D341Med (cell line): ENCODE measurements at regions not wholly inside any gene's neighbourhood (a gene's known extent, or its start where the extent isn't known, plus 50 kb on each side); places are given as distances from the start of the nearest gene placed in this dataset.

ENCODE experiments used
- DNase-seq: peaks from one replicate; pipeline ENCODE4 v3.0.0; 2012; ENCODE audit warnings: low spot score

DNA sequence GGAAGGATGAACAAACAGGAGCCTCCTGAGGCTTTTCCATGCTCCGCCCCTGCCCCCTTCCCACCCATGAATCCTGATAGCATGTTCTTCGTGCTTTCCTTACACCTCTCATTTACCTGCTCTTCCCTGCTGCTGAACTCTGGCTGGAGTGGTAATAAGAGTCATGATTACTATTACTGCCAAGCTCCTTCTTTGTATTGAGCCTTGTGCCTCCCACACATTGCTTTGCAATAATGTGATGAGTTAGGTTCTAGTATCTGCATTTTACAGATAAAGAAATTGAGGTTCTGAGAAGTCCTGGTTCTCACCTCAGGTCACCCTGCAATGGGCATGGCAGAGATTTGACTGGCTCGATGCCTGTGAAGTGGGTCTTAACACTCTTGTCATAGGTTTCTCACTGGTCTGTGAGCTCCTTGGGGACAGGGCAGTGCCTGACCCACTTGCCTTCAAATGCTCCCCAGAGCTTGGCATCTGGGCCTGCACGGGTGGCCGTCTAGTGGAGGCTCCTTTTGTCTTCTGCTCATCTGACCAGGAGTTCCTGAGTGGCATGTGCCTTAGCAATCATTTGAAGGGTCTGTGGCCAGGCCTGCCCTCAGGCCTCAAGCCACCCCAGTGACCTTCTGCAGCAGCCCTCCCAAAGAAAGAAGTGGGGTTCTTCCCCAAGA lies 309.2 kb upstream of the ZMIZ1 start:
- no peak for DNase-seq

DNA sequence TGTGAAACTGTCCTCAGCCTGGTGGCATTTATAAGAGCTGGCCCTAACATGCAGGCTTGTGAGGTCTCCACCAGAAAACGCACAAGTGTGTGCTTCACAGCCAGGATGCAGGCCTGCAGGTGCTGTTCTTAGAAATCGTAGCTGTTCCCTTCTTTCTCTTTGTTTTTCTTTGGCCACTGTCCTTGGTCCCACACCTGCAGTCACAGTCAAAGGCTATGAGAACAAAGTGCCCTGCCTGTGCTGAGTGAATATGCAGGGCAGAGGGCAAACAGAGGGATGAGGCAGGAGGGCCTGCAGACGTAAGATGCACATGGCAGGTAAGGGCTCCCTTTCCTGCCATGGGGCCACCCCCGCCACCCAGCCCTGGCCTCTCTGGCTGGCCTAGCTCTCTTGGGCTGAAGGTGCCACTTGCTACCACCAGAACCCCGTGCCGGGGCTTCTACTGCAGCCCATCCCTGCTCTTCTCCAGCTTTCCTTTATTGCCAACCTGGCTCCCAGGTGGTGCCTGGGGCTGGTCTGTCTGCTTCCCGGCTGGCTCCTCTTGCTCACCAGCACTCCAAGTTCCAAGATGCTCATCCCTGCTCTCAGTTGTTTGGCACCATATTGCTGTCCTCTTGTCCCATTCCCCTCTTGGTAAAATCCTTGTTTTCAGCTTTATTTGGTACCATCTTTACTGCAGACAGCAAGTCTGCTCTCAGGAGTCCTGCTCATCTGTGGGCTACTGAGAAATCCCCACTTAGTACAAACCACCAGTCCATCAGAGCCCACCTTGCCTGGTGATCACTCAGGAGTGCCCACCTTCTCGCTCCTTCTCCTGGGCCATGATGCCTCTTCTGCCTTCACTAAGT lies 308.1 kb upstream of the ZMIZ1 start:
- no peak for DNase-seq

DNA sequence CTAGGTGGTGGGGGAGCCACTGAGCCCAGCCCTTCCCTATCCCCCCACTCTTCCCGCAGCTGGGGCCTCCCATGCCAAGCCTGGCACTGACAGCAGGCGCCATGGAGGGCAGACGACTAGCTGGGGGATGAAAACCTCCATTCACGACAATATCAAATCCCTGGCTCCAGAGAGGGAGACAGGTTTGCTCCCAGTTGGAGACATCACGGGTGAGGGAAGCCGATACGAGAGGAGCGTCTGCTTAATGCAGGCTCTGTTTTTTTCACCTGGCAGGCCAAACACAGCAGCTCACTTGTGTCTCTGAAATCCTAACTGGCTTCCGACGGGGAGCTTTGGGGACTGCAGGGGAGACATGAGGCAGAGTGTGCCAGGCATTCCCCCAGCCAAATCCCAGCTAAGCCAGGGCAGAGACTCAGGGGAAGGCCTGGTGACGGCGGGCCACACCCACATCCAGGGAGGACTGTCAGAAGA lies 307.4 kb upstream of the ZMIZ1 start:
- no peak for DNase-seq

DNA sequence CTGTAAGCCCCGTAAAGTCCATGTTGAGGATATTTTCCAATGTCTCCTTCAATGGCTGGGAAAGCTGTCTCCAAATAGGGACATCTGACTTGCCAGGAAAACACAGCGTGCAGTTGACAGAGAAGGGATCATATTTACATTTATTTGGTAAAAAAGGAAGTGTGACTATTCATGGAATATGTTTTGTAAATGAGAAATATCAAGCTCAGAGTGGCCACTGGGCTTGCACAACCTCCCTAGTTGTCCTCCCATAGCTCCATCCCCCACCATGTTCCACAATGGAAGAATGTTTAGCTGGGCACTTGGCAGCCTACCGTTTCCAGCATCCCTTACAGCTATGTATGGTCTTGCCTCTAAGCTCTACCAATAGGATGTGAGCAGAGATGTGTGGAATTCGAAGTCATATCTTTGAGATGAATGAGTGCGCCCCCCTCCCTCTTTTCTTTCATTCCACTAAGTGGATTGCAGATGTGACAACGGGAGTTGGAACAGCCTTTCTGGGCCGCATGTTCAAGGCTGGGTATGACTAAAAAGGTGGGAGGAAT lies 306.6 kb upstream of the ZMIZ1 start:
- DNase-seq, result no peak

DNA sequence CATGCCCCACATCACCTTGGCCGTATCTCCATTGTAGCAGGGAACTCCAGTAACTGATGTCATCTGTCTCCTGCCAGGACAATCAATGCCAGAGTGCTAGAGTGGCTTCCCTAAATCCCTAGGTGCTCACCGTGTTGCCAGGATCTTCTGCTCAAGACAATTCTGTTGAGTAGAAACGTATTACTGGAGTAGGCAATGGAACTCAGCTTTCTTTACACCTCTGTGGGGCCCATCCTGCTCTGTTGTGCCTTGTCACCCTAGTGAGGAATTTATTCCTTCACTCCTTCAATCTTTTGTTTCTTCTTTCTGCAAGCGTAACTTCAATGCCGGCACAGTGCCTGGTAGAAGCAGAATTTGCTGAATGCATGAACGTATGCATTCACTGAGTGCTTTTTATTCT lies 305.5 kb upstream of the ZMIZ1 start:
- DNase-seq, result no peak

DNA sequence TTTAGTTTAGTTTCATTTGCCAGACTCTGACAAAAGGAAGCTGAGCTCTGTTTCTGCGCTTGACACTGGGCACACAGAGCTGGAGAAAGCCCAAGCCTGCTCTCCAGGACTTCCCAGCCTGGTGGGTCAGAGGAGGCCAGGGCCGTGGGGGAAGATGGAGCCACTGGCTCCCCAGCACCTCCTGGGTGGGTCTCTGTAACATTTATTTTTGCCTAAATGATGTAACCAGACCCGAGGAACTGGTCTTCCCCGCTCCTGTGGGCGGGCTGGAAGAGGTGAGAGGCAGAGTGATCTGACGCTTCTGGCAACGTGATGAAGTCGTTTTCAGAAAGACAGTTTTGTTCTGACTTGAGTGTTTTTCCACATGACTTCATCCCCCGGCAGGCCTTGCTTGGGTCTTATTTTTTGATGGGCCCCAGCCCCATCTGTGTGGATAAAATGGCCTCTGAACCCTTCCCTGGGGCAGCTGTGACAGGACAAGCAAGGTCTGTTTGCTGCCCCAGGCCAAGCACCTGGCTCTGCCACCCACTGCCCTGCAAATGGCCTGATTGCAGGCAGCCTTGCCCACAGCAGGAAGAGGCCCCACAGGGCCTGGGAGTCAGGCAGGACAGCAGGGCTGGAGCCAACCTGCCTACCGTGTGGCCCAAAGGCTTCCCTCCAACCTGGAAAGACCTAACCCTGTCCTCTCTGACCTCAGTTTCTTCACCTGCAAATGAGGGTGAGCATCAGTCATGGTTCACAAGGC lies 304.9 kb upstream of the ZMIZ1 start:
- no peak for DNase-seq

DNA sequence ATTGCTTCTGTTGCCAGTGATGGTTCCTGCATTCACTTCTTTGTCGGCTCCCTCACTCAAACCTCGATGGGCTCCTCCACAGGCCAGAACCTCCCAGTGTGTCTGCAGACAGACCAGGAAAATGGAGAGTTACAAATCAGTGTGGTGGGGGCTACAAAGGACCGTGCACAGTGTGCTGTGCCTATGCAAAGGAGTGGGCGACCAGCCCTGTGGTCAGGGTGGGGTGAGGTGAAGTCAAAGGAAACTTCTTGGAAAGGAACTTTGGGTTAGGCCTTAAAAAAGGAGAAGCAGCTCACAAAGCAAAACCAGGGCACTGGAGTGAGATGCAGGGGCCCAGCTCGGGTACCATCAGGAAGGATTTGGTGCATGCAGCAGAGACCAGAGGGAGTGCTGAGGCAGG lies 304.3 kb upstream of the ZMIZ1 start:
- no peak for DNase-seq

DNA sequence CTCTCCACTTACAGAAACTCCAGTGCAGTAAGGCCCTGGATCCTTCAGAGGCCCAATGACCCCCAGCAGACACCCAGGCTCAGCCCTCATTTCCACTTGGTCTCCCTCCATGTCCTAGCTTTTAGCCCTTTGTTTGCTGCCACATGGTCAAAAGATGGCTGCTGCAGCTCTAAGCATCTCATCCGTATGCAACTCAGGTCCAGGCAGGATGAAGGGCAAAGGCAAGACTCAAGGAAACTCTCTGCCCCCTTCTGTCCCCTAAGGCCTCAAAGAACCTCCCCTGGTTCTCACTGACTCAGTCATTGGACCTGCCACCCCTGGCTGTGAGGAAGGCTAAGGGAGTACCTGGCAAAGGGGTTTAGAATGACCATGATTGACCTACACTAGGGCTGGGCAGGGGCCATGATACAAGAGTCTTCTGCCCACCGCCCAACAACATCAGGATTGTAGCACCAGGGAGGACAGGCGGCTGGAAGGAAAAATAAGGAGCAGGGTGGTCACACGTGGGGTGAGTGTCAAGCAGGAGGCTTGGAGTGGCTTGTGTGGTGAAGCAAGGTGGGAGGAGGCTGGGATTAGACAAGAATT lies 303.8 kb upstream of the ZMIZ1 start:
- DNase-seq, result no peak

DNA sequence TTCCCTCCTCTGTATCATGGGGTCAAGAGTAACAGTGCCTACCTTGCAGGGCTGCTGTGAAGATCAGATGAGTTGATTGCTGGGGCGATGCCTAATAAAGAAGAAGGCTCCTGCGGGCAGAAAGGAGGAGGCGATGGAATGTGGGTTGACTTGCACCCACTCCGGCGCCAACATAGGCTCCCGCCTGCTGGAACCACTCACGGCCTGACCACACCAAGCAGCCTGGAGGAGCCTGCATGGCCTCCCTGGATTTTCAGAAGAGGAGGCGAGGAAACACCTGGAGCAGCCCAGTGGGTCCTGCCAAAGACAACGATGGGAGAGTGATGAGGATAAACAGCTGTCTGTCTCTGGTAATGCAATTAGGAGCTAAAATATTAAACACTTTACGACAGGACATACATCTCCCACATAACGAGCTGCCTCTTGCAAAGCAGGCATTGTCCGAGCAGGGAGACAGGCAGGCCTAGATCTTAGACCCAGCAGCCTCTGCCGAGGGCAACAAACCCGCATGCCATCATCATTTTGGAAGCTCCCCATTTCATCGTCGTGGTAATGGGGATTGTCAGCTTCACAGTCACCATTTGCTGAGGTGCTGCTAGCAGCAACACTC lies 302.9 kb upstream of the ZMIZ1 start:
- no peak for DNase-seq

DNA sequence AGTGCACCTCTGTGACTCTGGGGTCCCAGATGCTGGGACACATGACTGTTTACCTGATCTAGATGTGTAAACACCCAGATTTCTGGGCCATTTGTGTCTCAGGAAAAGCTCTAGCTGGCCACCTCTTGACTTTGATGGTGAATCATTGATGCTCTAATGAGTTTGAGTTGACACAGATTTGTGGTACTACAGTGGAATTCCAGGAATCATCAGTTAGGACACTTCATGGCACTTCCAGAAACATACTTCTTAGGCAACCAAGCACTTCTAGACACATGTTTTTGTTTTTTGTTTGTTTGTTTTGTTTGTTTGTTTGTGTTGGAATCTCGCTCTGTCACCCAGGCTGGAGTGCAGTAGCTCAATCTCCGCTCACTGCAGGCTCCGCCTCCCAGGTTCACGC lies 302.2 kb upstream of the ZMIZ1 start:
- DNase-seq, result no peak

DNA sequence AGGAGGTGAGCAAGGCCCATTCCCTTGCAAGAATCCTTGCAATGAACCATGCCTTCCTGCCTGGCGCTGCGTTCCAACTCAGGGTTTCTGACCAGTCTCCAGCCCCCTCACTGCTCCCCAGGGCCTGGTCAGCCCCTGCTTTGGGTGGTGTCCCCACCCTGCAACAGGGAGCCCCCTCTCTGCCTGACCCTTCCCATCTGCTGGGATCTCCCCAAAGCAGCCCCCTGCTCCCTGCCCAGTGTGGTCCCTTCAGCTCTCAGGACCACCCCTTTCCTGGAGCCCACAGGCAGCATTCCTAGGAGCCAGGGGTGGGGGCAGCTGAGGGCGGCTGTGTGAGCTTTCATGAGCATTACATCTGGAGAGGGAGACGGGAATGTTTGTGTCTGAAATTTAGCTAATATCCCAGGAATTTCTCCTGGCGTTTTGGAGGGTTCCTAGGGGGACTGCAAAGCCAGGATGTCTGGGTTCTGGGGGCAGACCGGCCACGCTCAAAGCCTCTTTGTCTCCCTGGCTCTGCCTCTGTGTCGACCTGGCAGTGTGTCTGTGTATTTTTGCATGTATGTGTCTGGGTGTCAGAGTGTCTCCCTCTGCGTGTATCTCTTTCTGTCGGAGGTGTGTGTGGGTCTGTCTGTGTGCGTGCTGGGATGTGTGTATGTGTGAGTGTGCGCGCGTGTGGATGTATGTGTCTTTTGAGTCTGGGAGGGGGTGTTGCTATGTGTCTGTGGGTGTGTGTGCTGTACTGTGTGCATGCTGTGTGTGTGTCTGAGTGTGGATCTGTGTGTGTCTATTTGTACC lies 300.5 kb upstream of the ZMIZ1 start:
- no peak for DNase-seq

DNA sequence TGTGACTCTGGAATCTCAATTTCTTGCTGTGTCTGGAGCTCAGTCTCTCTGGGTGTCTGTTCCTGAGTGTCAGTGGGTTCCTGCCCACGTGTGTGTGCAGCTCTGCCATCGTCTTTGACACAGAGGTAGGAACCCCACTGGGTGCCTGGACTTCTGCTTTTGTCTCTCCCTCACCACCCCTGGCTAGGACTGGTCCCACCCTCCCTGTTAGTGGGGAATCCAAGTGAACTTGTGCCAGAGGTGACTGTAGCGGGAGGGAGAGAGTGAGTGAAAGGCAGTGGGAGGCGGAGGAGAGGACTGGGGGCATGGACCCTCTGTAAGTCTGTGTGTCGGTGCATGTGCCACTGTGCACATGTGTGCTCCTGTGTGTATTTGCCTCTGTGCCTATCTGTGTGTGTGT lies 299.9 kb upstream of the ZMIZ1 start:
- DNase-seq, result no peak

DNA sequence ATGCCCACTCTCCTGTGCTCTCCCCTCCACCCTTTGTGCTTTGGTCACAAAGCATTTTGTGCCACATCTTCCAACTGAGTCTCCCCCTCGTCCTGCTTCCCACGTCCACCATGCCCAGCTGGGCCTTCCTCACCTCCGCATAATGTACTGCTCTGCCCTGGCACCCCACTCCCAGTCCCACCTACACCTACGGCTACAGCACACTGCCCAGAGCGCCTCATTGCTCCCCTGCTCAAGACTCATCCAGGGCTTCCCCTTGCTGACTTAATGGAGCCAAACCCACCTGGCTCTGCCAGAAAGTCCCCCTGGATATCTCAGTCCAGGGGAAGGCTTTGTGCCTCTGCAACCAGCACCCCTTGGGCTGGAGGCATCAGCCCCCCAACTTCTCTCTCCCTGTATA lies 299.2 kb upstream of the ZMIZ1 start:
- no peak for DNase-seq

DNA sequence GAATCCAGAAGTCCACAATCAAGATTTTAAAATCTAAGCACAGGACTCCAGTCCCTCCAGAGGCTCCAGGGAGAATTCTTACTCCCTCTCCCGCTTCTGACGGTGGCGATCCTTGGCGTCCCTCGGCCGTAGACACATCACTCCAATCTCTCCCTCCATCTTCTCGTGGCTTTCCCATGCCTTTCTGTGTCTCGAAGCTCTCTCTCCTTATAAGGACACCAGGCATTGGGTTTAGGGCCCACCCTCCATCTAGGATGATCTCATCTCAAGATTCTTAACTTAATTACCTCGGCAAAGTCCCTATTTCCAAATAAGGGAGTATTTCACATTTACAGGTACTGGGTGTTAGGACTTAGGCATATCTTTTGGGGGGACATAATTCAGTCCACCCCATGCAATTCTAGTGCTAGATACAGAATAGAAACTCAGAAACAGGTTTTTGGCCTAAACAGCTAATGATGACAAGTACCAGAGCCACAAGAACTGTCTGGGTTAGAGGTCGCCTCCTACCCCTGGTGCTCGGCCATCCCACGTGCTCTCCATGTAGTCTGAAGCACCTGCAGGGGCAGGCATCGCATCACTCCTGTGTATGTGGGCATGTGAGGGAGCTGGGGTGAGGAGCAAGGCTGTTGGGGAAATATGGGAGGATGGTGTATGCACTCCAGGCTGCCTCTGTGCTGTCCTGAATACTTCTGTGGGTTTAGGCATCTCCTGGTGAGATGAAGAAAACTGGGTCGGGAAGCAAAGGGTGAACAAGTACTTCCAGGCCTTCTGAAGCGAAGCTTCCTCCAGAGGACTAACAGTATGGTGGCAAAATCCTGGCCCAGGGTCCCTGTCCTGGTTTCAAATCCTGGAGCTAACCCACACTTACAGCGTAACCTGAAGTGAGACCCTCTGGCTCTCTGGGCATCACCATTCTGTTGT lies 298.3 kb upstream of the ZMIZ1 start:
- DNase-seq, result no peak

DNA sequence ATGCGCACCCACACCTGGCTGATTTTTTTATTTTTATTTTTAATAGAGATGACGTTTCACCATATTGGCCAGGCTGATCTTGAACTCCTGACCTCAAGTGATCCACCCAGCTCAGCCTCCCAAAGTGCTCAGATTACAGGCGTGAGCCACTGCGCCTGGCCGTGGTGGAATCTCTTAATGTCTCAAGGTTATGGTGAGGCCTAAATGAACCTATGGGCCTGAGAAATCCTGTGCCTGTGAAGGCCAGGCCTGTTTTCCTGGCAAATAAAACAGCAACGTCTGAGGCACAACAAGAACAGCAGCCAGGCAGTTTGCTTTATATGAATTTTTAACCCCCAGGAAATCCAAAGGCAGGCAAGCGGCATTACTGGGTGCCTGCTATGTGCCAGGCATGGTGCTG lies 297.5 kb upstream of the ZMIZ1 start:
- no peak for DNase-seq

DNA sequence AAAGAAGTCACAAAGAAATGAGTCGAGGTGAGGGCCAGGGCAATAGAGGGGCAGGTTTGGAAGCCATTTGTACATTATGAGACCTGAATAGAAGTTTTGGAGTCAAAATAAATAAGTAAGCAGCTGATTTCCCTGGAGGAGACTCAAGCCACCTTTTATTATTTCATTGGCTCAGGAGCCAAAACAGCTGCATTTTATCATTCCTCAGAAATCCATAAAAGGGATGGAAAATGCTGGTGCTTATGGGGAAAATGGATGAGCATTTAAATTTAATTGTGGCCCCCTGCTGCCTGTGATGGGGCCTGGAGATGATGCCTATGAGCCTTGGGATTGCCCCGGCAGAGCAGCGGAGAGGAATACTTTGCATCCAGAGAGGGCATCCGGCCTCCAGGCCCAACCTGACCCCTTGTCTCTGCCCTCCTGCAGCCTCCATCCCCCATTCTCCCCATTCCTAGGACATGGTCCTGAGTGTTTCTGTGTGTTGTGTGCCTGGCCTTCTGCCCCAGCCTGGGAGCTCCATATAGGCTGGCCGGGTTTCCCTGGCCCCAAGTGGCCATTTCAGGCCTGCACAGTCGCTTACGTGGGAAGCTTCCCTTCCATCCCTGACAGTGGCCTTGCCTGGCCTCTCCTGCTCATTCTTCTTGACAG lies 296.8 kb upstream of the ZMIZ1 start:
- DNase-seq, result no peak

DNA sequence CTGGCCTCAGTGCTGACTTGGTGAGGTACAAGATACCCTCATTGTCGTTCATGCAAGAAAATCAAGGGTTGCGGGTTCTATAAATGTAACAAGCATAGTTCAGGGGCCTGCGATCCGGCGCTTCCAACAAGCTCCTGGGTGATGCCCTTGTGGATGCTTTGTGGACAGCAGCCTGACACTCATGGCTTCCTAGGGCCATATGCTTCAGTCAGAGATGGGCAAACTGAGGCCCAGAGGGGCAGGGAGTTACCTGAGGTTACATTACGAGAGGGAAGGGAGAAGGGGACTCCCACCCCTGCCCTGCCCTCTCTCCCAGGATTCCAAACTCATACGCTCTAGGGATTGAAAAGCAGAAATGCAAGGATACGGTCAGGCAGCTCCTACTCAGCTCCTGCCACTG lies 296.3 kb upstream of the ZMIZ1 start:
- no peak for DNase-seq

DNA sequence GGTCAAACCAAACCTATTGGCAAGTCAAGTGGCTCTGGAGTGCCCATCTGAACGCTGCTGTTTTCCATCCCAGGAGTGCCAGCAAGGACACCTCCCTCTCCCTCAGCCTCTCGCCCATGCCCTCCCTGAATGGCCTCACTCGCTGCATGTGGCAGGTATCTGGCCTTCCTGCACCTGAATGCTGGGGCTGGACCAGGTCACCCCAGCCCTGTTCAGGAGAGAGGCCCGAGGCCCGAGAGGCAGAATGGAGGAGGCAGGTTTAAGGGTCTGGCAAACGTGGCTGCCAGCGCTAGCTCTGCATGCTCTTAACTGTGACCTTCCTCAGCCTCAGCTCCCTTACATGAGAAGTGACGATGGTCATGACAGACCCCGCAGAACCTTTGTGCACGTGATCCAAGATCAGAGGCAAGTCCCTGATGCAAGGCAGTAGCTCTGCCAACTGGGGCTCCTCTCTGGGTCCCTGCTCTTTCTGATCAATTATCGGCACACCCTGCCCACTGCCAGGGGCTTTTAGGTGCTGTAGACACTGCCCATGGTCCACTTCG lies 295.7 kb upstream of the ZMIZ1 start:
- no peak for DNase-seq

DNA sequence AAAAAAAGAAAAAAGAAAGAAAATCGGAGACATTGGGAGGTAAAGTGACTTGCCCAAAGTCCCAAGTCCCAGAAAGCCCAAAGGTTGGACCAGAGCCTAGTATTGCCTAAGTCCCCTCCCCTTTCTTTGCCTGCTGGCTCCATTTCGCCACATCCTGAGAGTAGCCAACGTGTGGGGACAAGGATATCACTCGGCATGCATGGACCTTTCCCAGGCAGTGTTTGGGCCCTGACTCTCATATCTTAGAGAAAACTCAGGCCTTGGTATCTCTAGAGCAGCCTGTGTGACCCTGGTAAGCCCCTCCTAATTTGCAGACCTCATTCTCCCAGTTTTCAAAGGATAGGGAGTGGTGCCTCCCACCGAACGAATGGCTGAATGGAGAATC lies 294.2 kb upstream of the ZMIZ1 start:
- no peak for DNase-seq
